Stimulated activated CD8-positive, alpha-beta memory T cell treated with anti-CD3 and anti-CD28 coated beads, Interleukin-7, amount 100 ng/mL, for 48 hours (primary cell): ENCODE measurements at regions not wholly inside any gene's neighbourhood (a gene's known extent, or its start where the extent isn't known, plus 50 kb on each side); places are given as distances from the start of the nearest gene placed in this dataset.
"Not testable (repeated sequence)": the region's sequence is repeated elsewhere in the genome, so short reads cannot be mapped to it uniquely, and the experiment has no call there.

Experiments
- DNase-seq, 2 donors: peaks; one replicate each; pipeline ENCODE4 v3.0.0-alpha.2; 2020; ENCODE audit warnings: low read depth in 1 of 2; ENCODE audit errors: extremely low read depth in 1 of 2

- not testable (repeated sequence) for DNase-seq
These were observed 203.5 kb downstream of the DLL1 start for GRCh38 chr6:170087421-170087780.

- DNase-seq, result no peak
These were observed 204.0 kb downstream of the DLL1 start for GRCh38 chr6:170086639-170087420.

GRCh38 chr6:170085475-170086401, 205.1 kb downstream of the DLL1 start:
- DNase-seq, result no peak

- no peak for DNase-seq
These were observed 206.6 kb downstream of the DLL1 start for GRCh38 chr6:170084166-170084730.

- no peak for DNase-seq
These were observed 207.4 kb downstream of the DLL1 start for GRCh38 chr6:170083236-170084051.

- no peak for DNase-seq
These were observed 208.2 kb downstream of the DLL1 start for GRCh38 chr6:170082531-170083187.

GRCh38 chr6:170082067-170082466, 208.8 kb downstream of the DLL1 start:
- DNase-seq, result no peak

- DNase-seq, result no peak
These were observed 209.3 kb downstream of the DLL1 start for GRCh38 chr6:170081556-170081955.

- DNase-seq, result no peak
These were observed 210.0 kb downstream of the DLL1 start for GRCh38 chr6:170080828-170081371.

- DNase-seq, result no peak
These were observed 210.6 kb downstream of the DLL1 start for GRCh38 chr6:170080169-170080827.

GRCh38 chr6:170076466-170077165, 214.3 kb downstream of the DLL1 start:
- no peak for DNase-seq

GRCh38 chr6:170075659-170076223, 215.1 kb downstream of the DLL1 start:
- DNase-seq, result no peak

- no peak for DNase-seq
These were observed 216.0 kb downstream of the DLL1 start for GRCh38 chr6:170074907-170075306.

- DNase-seq, result no peak
These were observed 216.4 kb downstream of the DLL1 start for GRCh38 chr6:170074435-170074834.

GRCh38 chr6:170073846-170074245, 217.0 kb downstream of the DLL1 start:
- no peak for DNase-seq

- no peak for DNase-seq
These were observed 218.6 kb downstream of the DLL1 start for GRCh38 chr6:170072246-170072645.

GRCh38 chr6:170069611-170070010, 221.3 kb downstream of the DLL1 start:
- DNase-seq, result no peak

GRCh38 chr6:170068496-170068895, 222.4 kb downstream of the DLL1 start:
- DNase-seq, result no peak
